22Rv1 (cell line): ENCODE measurements at regions not wholly inside any gene's neighbourhood (a gene's known extent, or its start where the extent isn't known, plus 50 kb on each side); places are given as distances from the start of the nearest gene placed in this dataset.

Experiments
- H3K27ac ChIP-seq: fragments of 450-650 bp; 2 replicates; pipeline ENCODE4 v1.5.1; 2017
- CTCF ChIP-seq: fragments of 450-650 bp; IDR thresholded peaks from 2 replicates; pipeline ENCODE4 v1.5.1; 2017; ENCODE audit warnings: mild to moderate bottlenecking
- ZFX ChIP-seq: fragments of 450-650 bp; IDR thresholded peaks from 2 replicates; pipeline ENCODE4 v1.6.1; 2017; ENCODE audit warnings: antibody characterized with exemption, borderline replicate concordance

DNA sequence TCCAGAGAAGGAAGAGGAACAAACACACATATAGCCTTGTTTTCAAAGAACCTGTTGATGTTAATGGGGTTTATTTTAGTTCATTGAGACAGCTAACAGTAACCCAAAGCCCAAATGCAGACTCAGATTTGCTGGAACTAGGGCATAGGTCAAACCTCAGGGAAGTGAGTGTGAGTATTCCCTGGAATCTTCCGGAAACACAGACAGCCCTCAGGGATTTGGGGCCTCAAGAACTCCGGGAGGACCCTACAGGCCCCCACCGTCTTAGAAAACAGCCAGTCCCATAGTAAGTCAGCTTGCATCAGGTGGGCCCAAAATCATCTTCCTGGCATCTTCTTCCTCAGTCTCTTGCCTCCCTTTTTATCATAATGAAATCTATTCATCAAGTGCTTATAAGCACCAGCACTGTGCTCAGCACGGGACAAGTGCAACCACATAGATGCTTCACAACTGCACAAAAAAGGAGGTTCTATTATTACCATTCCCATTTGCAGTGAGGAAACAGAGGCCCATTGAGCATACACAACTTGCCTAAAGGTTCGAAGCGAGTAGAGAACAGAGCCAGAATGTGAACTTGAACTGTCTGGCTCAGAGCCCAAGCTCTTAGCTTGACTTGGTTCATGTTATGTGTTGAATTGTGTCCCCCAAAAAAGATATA is 50.2 kb upstream of the BCL11A start:
- TF ChIP-seq ZFX (no peak), CTCF (no peak)
- H3K27ac ChIP-seq, result no peak overlapping the region

GRCh38 chr2:60604486-60605064 is 51.1 kb upstream of the BCL11A start:
- TF ChIP-seq CTCF, result no peak
- no peak for TF ChIP-seq ZFX

DNA sequence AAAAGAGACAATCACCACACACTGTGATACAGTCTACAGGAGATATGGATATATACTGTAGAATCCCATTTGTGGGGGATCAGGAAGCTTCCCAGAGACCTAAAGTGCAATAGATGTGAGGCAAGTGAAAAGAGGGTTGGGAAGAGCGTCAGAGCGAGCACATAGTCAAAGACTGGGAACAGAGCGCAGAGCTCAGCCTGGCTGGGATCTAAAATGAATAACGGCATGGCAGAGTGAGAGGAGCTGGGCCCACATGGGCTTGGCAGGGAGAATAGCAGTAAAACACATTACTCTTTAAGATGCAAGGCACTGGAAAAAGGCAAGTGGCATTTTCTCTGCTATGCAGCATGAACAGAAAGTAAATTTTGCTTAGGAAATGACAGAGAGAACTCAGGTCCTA is 52.4 kb upstream of the BCL11A start:
- H3K27ac ChIP-seq, result no peak overlapping the region
- no peak for TF ChIP-seq ZFX
- no peak for TF ChIP-seq CTCF

More at GRCh38 chr2:60604486-60605064, 51.1 kb upstream of the BCL11A start:
- no peak overlapping the region for H3K27ac ChIP-seq

- no peak for TF ChIP-seq CTCF
- no peak for TF ChIP-seq ZFX
- no peak overlapping the region for H3K27ac ChIP-seq
Measured at GRCh38 chr2:60608679-60609078, 55.2 kb upstream of the BCL11A start.

DNA sequence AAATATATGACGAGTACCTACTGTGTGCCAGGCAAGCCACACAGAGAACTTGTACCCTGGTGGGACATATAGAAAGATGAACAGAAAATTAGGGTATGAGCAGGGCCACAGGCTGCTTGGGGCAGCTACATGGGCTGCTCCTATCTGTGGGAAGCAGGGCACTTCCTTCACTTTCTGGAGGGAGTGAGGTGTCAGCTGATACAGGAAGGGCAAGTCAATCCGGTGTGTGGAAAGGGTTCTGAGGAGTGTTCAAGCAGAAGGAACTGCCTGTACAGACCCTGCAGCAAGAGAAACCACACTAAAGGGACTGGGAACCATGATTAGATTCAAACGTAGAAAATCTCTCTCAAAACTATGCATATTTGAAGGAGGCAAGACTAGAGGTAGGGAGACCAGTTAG is 58.6 kb upstream of the BCL11A start:
- no peak overlapping the region for H3K27ac ChIP-seq
- TF ChIP-seq ZFX (no peak), CTCF (no peak)

- no peak for TF ChIP-seq ZFX
- no peak for TF ChIP-seq CTCF
- no peak overlapping the region for H3K27ac ChIP-seq
Measured at GRCh38 chr2:60614319-60614718, 60.9 kb upstream of the BCL11A start.

GRCh38 chr2:60621688-60622429 is 68.4 kb upstream of the BCL11A start:
- H3K27ac ChIP-seq, result no peak overlapping the region
- TF ChIP-seq ZFX (no peak), CTCF (no peak)
